Esophagus muscularis mucosa (tissue), 4 donors: ENCODE measurements at regions not wholly inside any gene's neighbourhood (a gene's known extent, or its start where the extent isn't known, plus 50 kb on each side); places are given as distances from the start of the nearest gene placed in this dataset.

Source experiments
- CTCF ChIP-seq, 3 experiments: fragments of 200-600 bp in 2 of 3; fragments of 450-650 bp in 1 of 3; sonication (generic) in 2 of 3; IDR thresholded peaks; one replicate each; pipeline ENCODE4 v1.5.1; 2017 to 2019; ENCODE audit warnings: antibody characterized with exemption in 3 of 3, mild to moderate bottlenecking in 2 of 3, moderate library complexity in 1 of 3
- EP300 ChIP-seq: sonication (generic); formaldehyde crosslinking; IDR thresholded peaks from one replicate; pipeline ENCODE4 v1.6.1; 2017; ENCODE audit warnings: antibody characterized with exemption
- POLR2A ChIP-seq: fragments of 450-650 bp; IDR thresholded peaks from one replicate; pipeline ENCODE4 v1.6.1; 2017; ENCODE audit warnings: antibody characterized with exemption, moderate library complexity, mild to moderate bottlenecking, low read depth

DNA sequence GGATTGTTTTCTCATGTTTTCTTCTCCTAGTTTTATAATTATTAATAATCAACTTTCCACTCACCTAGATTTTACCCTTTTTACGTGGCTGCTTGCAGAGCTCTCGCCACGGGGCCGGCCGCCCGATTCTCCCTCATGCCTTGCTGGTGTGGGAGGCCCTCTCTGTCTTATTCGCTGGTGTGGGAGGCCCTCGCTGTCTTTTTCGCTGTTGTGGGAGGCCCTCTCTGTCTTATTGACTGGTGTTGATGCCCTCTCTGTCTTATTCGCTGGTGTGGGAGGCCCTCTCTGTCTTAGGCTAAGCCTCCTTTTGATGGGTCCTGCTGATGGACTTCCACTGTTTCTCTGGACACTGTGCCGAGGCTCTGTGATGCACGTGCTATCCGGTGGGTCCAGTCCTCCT is 161.3 kb upstream of the IRX2 start:
- TF ChIP-seq CTCF (IDR thresholded peaks at IDR 0.05) (no peak), POLR2A (no peak), EP300 (no peak)
